NOMO-1 treated with dmso at 0.1 percent for 144 hours (cell line): ENCODE measurements at regions not wholly inside any gene's neighbourhood (a gene's known extent, or its start where the extent isn't known, plus 50 kb on each side); places are given as distances from the start of the nearest gene placed in this dataset.
"Not testable (repeated sequence)": the region's sequence is repeated elsewhere in the genome, so short reads cannot be mapped to it uniquely, and the experiment has no call there.

ENCODE experiments used
- DNase-seq: peaks from one replicate; lab custom pipeline; 2025; ENCODE audit not compliant: unreplicated experiment; lab: John Stamatoyannopoulos, UW

DNA sequence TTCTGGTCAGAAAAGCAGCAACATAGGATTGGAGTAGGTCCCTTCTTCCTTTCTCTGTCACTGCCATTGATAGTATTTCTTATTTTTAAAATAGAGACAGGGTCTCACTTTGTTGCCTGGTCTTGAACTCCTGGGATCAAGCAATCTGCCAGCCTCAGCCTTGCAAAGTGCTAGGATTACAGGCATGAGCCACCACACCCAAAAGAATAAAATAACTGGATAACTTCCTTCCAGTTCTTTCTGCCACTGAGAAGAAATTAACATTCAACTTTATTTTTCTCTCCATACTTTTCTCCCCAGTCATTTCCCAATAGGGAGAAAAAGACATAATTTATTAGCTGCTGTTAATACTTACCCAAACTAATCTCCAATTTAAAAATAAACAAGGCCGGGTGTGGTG is 91.9 kb upstream of the MED13 start:
- DNase-seq = no peak

DNA sequence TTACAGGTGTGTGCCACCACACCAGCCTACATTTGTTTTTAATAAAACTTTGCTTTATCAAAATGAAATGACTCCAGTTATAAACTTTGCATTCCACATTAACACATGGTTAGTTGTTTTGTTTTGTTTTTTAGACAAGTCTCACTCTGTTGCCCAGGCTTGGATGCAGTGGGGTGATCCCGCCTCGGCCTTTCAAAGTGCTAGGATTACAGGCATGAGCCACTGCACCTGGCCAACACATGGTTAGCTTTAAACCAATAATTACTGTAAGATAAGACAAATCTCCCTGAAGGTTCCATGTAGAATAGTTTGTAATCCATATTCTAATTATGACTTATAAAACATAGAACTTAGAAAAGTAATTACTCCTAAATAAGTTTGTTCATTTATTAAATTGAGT is 89.8 kb upstream of the MED13 start:
- no peak for DNase-seq

DNA sequence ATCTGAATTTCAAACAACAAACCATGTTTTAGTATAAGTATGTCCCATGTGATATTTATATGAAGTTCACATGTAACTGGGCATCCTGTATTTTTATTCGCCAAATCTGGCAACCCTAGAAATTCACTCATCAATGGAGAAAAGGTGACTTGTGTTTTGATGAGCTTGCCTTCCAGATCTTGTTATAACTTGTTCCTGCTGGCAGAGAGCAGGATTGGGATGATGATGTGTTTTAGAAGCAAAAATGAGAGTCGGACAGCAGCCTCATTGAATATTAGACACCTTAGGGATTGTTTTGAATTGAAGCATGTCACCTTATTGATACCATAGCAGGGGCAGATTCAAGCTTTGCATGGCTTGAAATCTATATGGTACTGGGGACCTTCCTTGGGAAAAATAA is 85.4 kb upstream of the MED13 start:
- no peak for DNase-seq

DNA sequence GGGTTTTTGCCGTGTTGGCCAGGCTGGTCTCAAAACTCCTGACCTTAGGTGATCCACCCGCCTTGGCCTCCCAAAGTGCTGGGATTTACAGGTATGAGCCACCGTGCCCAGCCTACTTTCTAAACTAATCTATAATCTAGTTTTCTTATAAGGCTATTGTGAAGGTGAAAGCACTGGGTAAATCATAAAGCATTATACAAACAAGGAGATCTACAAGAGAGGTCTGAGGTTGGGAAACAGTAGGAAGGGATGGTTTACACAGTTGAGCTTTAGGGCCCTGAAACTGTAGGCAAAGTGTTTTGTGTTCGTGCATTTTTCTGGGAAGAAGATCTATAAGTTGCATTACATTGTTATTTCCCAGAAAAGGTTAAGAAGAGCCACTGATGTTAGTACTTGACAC is 84.9 kb upstream of the MED13 start:
- DNase-seq = no peak

DNA sequence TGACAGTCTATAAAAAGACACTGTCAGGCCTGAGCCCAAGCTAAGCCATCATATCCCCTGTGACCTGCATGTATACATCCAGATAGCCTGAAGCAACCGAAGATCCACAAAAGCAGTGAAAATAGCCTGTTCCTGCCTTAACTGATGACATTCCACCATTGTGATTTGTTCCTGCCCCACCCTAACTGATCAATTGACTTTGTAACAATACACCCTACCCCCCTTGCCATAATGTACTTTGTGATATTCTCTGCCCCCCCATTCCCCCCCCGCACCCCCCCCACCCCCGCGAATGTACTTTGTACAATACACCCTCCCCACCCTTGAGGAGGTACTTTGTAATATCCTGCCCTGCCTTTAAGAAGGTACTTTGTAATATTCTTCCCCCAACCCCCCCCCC is 82.2 kb upstream of the MED13 start:
- no peak for DNase-seq

DNA sequence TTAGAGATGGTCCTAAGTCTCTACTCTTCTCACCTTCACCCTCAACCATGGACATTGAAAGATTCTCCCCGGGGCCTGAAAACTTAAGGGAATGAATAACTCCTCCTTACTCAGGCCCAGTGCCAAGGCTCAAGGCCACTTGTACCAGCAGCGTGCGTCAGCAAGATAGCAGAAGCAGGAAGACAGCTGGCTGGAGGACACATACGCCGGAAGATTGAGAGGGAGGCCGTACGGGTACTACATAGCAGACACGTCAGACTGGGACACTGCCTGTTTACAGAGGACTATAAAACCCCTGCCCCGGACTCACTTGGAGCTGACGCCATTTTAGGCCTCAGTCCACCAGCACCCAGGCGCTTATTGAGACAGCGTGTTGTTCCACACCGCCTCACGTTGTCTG is 75.8 kb upstream of the MED13 start:
- DNase-seq = no peak

DNA sequence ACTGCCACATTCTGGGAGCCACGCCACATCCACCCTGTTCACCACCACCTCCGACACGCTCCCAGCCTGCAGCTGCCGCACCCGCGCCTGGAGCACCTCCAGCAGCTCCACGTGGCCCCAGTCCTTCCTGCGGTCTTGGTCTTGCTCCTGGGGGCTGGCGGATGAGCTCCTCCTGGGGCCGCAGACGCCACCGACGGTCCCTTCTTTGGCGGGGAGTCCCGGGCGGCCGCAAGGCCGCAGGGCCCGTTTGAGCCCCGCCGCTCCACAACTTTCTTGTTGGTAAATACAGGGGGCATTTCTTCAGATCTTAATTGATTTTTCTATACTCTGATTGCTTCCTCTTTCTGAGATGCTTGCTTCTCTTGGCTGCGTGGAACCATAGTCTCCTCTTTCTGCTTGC is 75.3 kb upstream of the MED13 start:
- DNase-seq = no peak

DNA sequence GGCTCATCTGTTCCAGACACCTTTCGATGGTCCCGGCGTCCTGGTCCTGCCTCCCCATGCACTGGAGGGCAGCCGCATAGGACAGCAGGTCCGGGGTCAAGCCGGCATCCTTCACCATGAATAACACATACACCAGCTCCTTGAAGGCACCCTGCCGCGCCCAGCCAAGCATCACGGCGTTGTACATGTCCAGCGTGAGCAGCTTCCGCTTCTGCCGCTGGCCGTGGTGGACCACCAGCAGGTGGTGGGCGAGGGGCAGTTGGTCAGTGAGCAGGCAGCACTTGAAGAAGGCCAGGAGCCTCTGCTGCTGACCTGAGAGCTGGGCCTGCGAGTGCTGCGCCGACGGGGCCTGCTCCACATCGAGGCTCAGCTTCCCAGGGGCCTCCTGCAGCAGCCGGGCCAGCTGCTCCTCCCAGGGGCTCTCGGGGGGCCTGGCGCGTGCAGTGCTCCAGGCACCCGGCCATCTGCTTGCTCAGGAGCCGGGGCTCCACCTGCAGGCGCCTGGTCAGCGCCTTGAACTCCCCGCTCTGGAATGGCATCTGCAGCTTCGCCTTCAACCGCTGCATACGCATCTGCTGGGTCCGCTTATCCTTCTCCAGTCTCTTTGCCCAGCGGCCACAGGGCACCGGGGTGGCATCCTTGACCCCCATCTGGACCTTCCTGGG is 74.7 kb upstream of the MED13 start:
- DNase-seq = not testable (repeated sequence)

DNA sequence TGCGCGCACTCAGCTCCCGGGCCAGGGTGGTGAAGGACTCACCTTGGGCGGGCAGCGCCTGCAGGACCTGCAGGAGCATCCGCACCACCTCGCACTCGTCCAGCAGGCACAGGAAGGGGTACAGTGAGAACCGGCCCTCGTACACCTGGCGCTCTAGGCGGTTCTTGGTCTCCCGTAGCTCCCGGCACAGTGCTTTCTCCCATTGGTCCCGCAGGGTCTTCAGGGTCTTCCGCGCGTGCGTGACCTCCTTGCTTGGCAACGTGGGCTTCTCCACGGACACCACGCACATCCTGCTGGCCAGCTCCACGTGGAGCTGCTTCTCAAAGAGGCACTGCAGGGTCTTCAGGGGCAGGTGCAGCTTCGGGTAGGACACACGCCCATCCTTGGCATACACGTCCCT is 74.1 kb upstream of the MED13 start:
- DNase-seq = no peak

DNA sequence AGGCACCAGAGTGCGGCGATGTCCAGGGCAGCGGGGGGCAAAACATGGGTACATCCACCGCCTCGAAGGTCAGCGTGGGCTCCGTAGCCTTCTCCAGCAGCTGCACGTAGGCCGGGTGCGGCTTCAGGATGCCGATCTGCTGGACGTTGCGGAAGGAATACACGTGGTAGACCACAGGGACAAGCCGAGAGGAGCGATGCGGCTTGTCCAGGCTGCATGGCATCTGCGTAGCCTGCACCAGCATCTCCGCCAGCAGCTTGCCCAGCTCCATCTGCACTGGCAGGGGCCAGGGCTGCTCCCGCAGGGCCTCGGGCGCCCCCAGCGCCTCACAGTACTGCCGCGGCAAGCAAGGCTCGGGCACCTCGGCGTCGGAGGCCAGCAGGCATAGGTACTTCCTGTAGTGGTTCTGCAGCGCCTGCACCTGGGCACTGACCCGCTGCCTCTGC is 73.6 kb upstream of the MED13 start:
- DNase-seq = not testable (repeated sequence)

DNA sequence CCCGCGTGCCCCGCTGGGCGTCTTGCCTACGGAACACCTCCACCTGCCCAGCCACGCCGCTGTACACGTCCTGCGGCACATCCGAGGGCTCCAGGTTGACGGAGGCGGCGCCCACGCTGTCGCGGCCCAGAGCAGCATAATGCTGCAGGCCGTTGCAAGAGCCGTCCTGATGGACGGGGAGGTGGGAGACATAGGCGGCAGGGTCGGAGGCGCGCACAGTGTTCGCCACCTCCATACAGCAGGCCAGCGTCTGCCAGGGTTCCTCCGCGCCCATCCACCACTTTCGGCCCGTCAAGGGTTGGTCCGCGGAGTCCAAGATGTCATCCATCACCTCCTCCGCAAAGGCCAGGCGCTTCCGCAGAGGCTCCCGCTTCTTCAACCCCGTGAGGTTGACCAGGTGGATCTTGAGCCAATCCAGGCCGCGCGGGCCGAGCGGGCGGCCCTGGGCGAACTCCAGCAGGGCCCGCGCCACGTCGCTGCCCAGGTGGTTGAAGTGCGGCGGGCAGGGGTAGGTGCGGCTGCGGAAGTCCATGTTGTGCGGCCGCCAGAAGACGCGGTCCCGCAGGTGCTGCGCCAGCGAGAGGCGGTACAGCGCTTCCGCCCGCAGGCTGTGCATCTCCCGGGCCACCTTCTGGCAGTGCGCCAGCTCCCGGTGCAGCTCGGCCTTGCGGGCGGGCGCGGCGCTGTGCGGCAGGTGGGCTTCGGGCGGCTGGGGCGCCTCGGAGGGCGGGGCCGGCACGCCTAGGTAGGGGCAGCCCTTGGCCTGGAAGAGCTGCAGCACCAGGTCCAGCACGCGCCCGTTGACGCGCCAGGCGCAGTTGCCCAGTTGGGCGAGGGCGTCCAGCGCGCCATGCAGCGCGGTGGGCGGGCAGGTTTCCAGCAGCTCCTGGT is 72.9 kb upstream of the MED13 start:
- DNase-seq = not testable (repeated sequence)

DNA sequence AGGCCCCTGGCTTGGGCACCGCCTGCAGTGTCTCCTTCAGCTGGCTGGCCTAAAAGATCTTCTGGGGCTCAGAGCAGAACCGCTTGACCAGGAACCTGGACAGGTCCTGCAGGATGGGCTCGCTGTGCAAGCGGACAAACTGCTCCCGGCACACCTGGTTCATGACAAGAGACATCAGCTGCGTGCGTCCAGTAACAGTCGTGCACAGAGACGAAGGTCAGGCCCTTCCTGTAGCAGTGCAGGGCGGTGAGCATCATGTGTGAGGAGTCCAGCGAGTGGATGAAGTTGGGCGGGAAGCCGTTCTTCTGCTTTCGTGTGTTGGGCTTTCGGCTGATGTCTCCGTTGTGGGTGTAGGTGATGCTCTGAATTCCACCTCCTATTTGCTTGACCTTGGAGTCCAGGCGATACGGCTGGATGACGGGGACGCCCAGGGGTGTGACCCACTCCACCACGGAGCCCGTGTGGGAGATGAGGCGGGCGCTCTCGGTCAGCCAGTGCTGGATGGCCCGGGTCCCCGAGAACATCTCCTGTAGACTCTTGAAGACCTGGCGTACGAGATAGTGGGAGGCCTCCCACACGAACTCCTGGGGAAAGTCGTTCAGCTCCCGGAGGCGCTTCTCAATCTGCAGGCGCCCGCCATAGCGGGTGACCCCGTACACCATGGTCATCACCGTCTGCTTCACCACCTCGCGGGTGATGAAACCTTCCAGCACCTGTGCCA is 72.1 kb upstream of the MED13 start:
- not testable (repeated sequence) for DNase-seq

DNA sequence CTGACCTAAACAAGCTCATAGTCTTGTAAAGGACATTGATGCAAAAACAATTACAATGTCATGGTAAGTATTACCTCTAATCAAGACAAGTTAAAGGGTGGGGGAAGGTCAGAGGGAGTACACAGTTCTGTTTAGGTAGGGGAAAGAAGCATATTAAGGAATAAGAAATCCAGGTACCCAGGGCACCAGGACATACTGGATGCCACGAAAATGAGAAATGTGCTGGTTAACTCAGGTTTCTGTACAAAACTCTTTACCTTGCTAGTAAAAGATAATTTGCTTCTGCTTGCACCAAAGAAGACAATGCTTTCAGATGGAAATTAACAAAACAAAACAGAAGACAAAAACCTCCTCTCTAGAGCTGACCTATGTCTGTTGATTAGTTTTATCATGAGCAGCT is 70.7 kb upstream of the MED13 start:
- DNase-seq = no peak

DNA sequence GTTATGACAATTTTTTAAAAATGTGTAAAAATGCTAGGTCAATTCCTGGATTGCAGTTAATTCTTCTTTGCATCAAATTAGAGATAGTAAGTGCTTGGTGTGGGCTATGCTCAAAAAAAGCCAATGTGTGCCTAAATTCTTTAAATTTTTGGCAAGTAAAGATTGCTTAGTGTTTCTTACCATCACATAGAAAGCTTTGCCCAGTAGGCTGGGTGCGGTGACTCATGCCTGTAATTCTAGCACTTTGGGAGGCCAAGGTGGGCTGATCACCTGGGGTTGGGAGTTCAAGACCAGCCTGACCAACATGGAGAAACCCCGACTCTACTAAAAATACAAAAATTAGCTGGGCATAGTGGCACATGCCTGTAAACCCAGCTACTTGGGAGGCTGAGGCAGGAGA is 70.0 kb upstream of the MED13 start:
- DNase-seq = not testable (repeated sequence)

DNA sequence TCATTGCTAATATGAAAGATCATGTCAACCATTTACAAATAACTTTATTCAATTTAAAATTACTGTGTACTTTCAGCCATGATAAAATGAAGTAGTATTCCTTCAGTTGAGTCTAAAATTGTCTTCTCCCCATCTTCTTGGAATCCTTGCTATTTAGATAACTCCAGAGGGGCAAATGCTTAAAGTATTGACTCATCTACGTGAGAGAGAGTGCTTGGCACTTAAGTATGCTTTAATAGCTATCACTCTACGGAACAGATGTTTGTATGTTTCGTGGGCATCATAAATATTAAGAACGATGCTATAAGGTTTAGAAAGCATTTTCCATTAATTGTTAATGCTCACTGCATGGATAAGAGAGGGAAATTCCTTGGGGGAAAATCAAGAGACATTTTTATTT is 69.3 kb upstream of the MED13 start:
- DNase-seq = no peak

DNA sequence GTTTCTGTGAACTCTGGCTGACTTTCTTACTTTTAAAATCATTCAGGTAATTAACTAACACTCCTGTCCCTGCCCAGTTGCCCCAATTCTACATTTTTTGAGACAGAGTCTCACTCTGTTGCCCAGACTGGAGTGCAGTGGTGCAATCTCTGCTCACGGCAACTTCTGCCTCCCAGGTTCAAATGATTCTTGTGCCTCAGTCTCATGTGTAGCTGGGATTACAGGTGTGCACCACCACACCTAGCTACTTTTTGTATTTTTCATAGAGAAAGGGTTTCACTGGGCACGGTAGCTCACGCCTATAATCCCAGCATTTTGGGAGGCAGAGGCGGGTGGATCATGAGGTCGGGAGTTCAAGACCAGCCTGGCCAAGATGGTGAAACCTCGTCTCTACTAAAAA is 66.2 kb upstream of the MED13 start:
- not testable (repeated sequence) for DNase-seq

DNA sequence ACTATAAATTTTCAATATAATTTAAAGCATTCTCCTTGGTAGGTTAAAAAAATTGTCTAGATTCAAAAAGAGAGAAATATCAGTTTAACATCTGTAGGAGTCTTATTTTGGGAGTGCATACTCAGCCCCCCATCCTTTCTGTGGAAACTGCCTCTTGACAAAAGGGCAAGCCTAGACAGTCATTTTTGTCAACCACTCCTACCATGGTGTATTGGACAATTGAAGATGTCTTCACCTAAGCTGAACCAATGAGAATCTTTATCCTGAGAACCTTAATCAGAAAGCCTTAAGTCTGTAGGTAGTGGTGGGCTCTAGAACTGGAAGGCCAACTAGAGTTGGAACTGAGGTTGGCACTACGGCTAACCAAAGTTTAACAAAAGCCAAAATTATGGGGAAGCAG is 65.7 kb upstream of the MED13 start:
- DNase-seq = no peak

DNA sequence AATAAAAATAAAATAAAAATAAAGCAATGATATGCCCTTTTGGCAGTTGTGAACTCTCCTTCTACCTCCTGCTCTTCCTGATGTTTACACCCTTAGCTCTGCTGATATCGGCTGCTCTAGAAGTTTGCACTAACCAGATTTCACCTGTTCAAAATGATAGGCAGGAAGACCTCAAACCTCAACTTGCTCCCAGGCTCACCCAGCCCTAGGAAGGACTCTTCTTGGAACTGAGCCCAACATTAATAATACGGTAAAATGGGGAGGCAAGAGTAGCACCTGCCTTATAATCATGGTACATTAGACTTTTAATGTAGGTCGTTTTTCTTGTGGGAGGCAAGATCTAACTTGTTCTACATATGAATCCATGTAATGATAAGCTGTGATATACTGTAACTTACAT is 61.2 kb upstream of the MED13 start:
- no peak for DNase-seq

DNA sequence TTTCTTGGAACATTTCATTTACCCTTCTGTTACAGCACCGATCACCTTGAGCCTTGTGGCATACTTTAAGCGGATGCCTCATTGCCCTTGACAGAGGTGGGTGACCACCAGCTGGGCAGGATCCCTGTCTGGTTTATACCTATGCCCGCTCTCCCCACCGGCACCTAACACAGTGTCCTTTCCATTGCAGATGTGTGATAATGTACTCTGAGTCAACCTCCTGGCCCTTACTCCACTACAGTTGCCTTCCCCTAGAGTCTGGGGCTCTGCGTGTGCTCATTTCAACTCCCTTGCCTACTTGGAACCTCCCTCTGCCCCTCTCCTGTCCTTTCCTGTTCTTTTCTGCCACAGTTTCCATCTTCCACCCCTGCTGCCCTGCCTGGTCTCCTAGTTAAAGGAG is 60.2 kb upstream of the MED13 start:
- DNase-seq = no peak

DNA sequence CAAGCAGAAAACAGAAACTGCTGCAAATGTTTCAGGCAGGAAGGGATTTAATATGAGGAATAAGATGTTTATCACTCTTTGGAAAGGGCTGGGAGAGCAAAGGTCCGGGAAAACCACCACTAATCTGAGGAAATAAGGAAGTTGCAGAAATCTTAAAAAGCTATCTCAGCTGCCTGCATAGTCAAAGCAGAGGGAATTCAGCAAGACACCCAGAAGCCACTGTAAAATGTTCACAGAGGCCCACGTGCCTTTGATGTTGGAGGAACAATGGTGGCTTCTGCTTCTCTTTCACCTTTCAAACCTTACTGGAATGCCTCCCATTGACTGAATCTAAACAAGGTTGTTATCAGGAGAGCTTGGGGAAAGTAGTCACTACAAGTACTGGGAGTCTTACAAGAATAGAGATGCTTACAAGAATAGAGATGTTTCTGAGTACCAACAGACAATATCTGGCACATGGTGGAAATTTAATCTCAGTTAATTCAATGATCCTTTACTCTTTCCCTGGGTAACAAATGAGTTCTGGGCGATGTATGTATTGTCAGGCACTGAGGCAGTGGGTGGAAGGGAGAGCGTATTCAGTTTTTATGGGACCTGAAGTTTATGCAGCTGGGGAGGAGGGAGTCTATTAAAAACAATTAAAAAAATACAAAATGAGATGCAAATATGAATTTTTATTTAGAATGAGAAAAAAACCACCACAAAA is 56.1 kb upstream of the MED13 start:
- no peak for DNase-seq

DNA sequence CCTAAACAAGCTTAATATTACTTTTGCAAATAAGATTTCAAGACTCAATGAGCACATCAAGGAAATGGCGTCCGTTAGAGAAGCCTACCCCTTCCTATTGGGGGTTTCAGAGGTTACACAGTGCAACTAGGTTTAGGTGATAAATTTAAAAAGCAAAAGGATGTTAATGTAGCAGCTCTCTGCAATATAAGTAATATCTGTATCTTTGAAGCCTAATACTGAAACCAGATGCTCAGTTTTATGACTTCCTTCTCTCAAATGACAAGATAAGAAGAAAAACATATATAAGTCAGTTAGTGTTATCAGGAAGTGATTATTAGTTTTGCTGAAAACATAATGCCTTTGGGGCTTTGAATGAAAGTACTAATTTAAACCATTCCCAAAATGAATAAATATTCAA is 54.3 kb upstream of the MED13 start:
- no peak for DNase-seq
